Activated naive CD4-positive, alpha-beta T cell treated with anti-CD3 and anti-CD28 coated beads for 36 hours (primary cell): ENCODE measurements at regions not wholly inside any gene's neighbourhood (a gene's known extent, or its start where the extent isn't known, plus 50 kb on each side); places are given as distances from the start of the nearest gene placed in this dataset.

ENCODE experiments used
- CTCF ChIA-PET: fragments of 350-600 bp; sonication (Branson Sonifier 250); formaldehyde crosslinking; loops from one replicate; lab custom pipeline; 2021; ENCODE audit warnings: antibody characterized with exemption; lab: Charles Lee
- DNase-seq: peaks from one replicate; pipeline ENCODE4 v3.0.0-alpha.2; 2020
- H3K27ac Mint-ChIP-seq: one replicate; pipeline ENCODE4 v1.8.0; 2021; ENCODE audit warnings: mild to moderate bottlenecking, mixed read lengths
- H3K27me3 Mint-ChIP-seq: one replicate; pipeline ENCODE4 v1.8.0; 2021; ENCODE audit warnings: low read depth, mixed read lengths
- H3K36me3 Mint-ChIP-seq: one replicate; pipeline ENCODE4 v1.8.0; 2021; ENCODE audit warnings: low read depth, mixed read lengths
- H3K4me1 Mint-ChIP-seq: one replicate; pipeline ENCODE4 v1.8.0; 2021; ENCODE audit warnings: low read depth, mixed read lengths
- H3K4me3 Mint-ChIP-seq: one replicate; pipeline ENCODE4 v1.8.0; 2021; ENCODE audit warnings: mild to moderate bottlenecking, moderate library complexity, mixed read lengths
- H3K9me3 Mint-ChIP-seq: one replicate; pipeline ENCODE4 v1.8.0; 2021; ENCODE audit warnings: mixed read lengths
- intact Hi-C: fragments of 100-400 bp; cut with micrococcal nuclease; formaldehyde crosslinking; loops from one replicate; pipeline ENCODE4 v1.15.1; 2023

DNA sequence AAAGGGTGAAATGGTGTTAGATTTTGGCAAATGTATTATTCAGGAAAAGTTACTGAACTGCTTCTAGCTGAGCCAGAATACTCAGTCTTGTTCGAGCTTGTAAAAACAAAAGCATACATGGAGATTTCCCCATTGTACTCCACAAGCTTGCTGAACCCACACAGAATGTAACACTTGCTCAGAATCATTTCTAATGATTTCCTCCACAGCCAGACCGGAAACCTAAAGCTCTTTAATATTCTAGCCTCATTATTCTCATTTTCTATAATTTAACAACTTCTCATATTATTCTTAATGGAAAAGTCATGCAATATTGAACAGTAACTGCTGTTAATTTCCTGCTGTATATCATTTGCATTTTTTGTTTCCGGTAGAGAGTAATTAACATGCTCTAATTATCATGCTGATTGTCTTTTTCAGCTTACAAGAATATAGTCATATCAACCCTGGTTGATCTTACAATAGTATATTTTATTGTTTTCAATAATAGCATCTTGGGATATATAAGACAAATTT lies 1387.5 kb upstream of the EYS start:
- no peak for DNase-seq
- Mint-ChIP-seq H3K27ac (no peak overlapping the region), H3K27me3 (no peaks in the 10 kb centered on the region), H3K36me3 (no peaks in the 10 kb centered on the region), H3K4me3 (no peak overlapping the region), H3K4me1 (no peaks in the 10 kb centered on the region), H3K9me3 (peaks cover 10% of the 10 kb centered on the region)
- CTCF ChIA-PET = interaction anchor here (0.5 kb wide), 1 partner anchor 1301 kb away, joined by 4 read pairs; no protein-coding TSS in a partner anchor
- intact Hi-C loops = no loop called here

- intact Hi-C loops = no loop called here
- no peak overlapping the region for H3K27ac Mint-ChIP-seq
- peaks cover 3% of the 10 kb centered on the region for H3K9me3 Mint-ChIP-seq
- CTCF ChIA-PET = no interaction called here
- no peaks in the 10 kb centered on the region for H3K4me1 Mint-ChIP-seq
- no peak overlapping the region for H3K4me3 Mint-ChIP-seq
- no peaks in the 10 kb centered on the region for H3K27me3 Mint-ChIP-seq
- DNase-seq = no peak
- no peaks in the 10 kb centered on the region for H3K36me3 Mint-ChIP-seq
Observed at GRCh38 chr6:67073938-67074337, 1366.9 kb upstream of the EYS start.

DNA sequence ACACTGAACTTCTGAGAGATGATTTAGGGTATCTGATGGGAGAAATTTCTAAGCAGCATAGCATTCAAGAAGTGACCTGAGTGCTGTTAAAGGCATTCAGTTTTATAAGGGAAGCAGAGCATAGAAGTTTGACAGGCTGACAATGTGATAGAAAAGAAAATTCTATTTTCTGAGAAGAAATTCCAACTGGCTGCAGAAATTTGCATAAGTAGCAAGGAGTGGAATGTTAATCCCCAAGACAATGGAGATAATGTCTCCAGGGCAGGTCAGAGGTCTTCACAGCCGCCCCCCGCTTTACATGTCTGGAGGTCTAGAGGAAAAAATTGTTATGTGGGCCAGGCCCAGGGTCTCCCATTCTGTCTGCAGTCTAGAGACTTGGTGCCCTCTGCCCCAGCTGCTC lies 1361.8 kb upstream of the EYS start:
- CTCF ChIA-PET = interaction anchor here (0.6 kb wide), 1 partner anchor 32 kb away, joined by 3 read pairs; no protein-coding TSS in a partner anchor
- no peak overlapping the region for H3K4me3 Mint-ChIP-seq
- H3K4me1 Mint-ChIP-seq = no peaks in the 10 kb centered on the region
- H3K27ac Mint-ChIP-seq = no peak overlapping the region
- peaks cover 3% of the 10 kb centered on the region for H3K9me3 Mint-ChIP-seq
- H3K36me3 Mint-ChIP-seq = no peaks in the 10 kb centered on the region
- DNase-seq = no peak
- H3K27me3 Mint-ChIP-seq = no peaks in the 10 kb centered on the region
- intact Hi-C loops = no loop called here

- Mint-ChIP-seq H3K27me3 (no peaks in the 10 kb centered on the region), H3K9me3 (peaks cover 5% of the 10 kb centered on the region), H3K4me3 (no peak overlapping the region), H3K27ac (no peak overlapping the region), H3K4me1 (no peaks in the 10 kb centered on the region), H3K36me3 (no peaks in the 10 kb centered on the region)
- intact Hi-C loops = no loop called here
- DNase-seq = no peak
- CTCF ChIA-PET = no interaction called here
Observed at GRCh38 chr6:67064323-67064722, 1357.3 kb upstream of the EYS start.

GRCh38 chr6:67047996-67048395 lies 1341.0 kb upstream of the EYS start:
- Mint-ChIP-seq H3K4me3 (no peak overlapping the region), H3K27me3 (no peaks in the 10 kb centered on the region), H3K9me3 (peaks cover 6% of the 10 kb centered on the region), H3K27ac (no peak overlapping the region), H3K4me1 (no peaks in the 10 kb centered on the region), H3K36me3 (no peaks in the 10 kb centered on the region)
- intact Hi-C loops = no loop called here
- CTCF ChIA-PET = no interaction called here
- DNase-seq = no peak

DNA sequence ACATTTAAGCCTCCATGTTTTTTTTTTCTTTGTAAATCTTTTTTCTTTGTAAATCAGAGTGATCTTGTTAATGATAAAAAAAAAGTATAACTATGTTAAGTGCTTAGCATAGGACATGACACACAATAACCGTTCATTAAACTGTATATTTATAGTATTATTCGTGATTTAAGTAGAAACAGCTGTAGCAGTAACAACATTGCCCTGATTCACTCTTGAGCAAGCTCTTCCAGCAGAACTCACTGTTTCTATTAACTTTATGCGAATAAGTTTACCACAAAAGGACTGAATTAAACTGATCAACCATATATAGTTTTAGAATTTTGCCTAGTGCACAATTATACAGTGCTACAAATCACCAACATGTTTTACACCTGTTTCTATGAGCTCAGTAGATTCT lies 1338.0 kb upstream of the EYS start:
- H3K27me3 Mint-ChIP-seq = no peaks in the 10 kb centered on the region
- no peaks in the 10 kb centered on the region for H3K4me1 Mint-ChIP-seq
- no peak overlapping the region for H3K27ac Mint-ChIP-seq
- H3K9me3 Mint-ChIP-seq = peaks cover 4% of the 10 kb centered on the region
- intact Hi-C loops = no loop called here
- no peak for DNase-seq
- CTCF ChIA-PET = interaction anchor here (1.1 kb wide), 1 partner anchor 22 kb away, joined by 3 read pairs; no protein-coding TSS in a partner anchor
- no peaks in the 10 kb centered on the region for H3K36me3 Mint-ChIP-seq
- H3K4me3 Mint-ChIP-seq = no peak overlapping the region

DNA sequence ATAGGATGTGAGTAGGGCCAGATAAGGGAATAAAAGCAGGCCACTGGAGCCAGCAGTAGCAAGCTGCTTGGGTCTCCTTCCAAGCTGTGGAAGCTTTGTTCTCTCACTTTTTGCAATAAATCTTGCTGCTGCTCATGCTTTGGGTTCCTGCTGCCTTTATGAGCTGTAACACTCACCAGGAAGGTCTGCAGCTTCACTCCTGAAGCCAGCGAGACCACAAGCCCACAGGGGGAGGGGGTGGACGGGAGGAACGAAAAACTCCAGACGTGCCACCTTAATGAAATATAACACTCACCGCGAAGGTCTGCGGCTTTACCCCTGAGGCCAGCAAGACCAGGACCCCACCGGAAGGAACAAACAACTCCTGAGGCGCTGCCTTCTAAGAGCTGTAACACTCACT lies 1324.4 kb upstream of the EYS start:
- intact Hi-C loops = no loop called here
- no peak overlapping the region for H3K4me3 Mint-ChIP-seq
- H3K27ac Mint-ChIP-seq = no peak overlapping the region
- H3K9me3 Mint-ChIP-seq = peaks cover 12% of the 10 kb centered on the region
- DNase-seq = no peak
- no peaks in the 10 kb centered on the region for H3K4me1 Mint-ChIP-seq
- H3K27me3 Mint-ChIP-seq = no peaks in the 10 kb centered on the region
- CTCF ChIA-PET = no interaction called here
- no peaks in the 10 kb centered on the region for H3K36me3 Mint-ChIP-seq

DNA sequence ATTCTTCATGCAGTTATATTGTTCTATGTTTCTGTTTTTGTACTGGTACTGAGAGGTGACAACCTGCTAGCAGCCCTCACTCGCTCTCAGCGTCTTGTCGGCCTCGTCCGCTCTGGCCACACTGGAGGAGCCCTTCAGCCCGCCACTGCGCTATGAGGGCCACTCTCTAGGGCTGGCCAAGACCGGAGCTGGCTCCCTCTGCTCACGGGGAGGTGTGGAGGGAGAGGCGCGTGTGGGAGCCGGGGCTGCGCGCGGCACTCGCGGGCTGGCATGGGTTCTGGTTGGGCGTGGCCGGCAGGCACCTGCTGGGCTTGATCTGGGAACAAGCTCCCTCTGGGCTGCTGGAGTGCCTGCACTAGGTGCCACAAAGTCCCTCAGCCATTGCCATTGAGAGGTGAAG lies 1323.8 kb upstream of the EYS start:
- CTCF ChIA-PET = interaction anchor here (0.5 kb wide), 1 partner anchor 493 kb away, joined by 3 read pairs; no protein-coding TSS in a partner anchor
- H3K9me3 Mint-ChIP-seq = peaks cover 12% of the 10 kb centered on the region
- intact Hi-C loops = no loop called here

GRCh38 chr6:67016921-67017460 lies 1310.0 kb upstream of the EYS start:
- peaks cover 2% of the 10 kb centered on the region for H3K9me3 Mint-ChIP-seq
- no peaks in the 10 kb centered on the region for H3K36me3 Mint-ChIP-seq

More for the DNA sequence above, 1323.8 kb upstream of the EYS start:
- no peak for DNase-seq
- no peak overlapping the region for H3K4me3 Mint-ChIP-seq
- no peaks in the 10 kb centered on the region for H3K27me3 Mint-ChIP-seq
- H3K4me1 Mint-ChIP-seq = no peaks in the 10 kb centered on the region
- H3K36me3 Mint-ChIP-seq = no peaks in the 10 kb centered on the region
- H3K27ac Mint-ChIP-seq = no peak overlapping the region

GRCh38 chr6:67011441-67011840 lies 1304.4 kb upstream of the EYS start:
- intact Hi-C loops = no loop called here
- H3K36me3 Mint-ChIP-seq = no peaks in the 10 kb centered on the region
- CTCF ChIA-PET = no interaction called here
- H3K4me3 Mint-ChIP-seq = no peak overlapping the region
- no peak for DNase-seq
- H3K27me3 Mint-ChIP-seq = no peaks in the 10 kb centered on the region
- H3K27ac Mint-ChIP-seq = no peak overlapping the region
- peaks cover 2% of the 10 kb centered on the region for H3K9me3 Mint-ChIP-seq
- no peaks in the 10 kb centered on the region for H3K4me1 Mint-ChIP-seq

More at GRCh38 chr6:67016921-67017460, 1310.0 kb upstream of the EYS start:
- no peak for DNase-seq
- H3K4me3 Mint-ChIP-seq = no peak overlapping the region
- no peaks in the 10 kb centered on the region for H3K27me3 Mint-ChIP-seq
- H3K27ac Mint-ChIP-seq = no peak overlapping the region
- H3K4me1 Mint-ChIP-seq = no peaks in the 10 kb centered on the region
- intact Hi-C loops = no loop called here
- CTCF ChIA-PET = no interaction called here

DNA sequence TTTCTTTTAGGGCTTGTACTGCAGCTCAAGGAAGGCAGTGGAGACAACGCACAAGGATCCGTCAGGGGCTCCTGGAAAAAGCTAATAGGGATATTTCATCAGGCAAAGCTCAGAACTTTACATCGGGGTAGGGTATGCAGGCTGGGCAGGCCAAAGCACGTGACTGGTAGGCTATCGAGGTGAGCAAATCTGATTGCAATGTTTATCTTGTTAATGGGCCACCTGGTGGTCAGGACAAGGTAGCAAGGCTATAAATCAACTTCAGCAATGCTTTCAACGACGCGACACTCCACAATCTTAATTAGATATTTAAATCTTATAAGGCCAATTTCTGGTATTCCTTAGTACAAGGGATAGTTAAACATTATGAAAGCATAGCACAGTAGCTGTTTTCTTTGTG lies 1302.8 kb upstream of the EYS start:
- Mint-ChIP-seq H3K36me3 (no peaks in the 10 kb centered on the region), H3K27me3 (no peaks in the 10 kb centered on the region), H3K9me3 (peaks cover 2% of the 10 kb centered on the region), H3K27ac (no peak overlapping the region), H3K4me3 (no peak overlapping the region), H3K4me1 (no peaks in the 10 kb centered on the region)
- intact Hi-C loops = no loop called here
- DNase-seq = no peak
- CTCF ChIA-PET = interaction anchor here (0.6 kb wide), 1 partner anchor 349 kb away, joined by 3 read pairs; no protein-coding TSS in a partner anchor

- intact Hi-C loops = no loop called here
- peaks cover 3% of the 10 kb centered on the region for H3K9me3 Mint-ChIP-seq
- no peaks in the 10 kb centered on the region for H3K27me3 Mint-ChIP-seq
- CTCF ChIA-PET = interaction anchor here (0.8 kb wide), 1 partner anchor 188 kb away, joined by 4 read pairs; no protein-coding TSS in a partner anchor
- DNase-seq = no peak
- H3K27ac Mint-ChIP-seq = no peak overlapping the region
- no peaks in the 10 kb centered on the region for H3K36me3 Mint-ChIP-seq
- H3K4me3 Mint-ChIP-seq = no peak overlapping the region
- no peaks in the 10 kb centered on the region for H3K4me1 Mint-ChIP-seq
Observed at GRCh38 chr6:67003844-67004243, 1296.8 kb upstream of the EYS start.

DNA sequence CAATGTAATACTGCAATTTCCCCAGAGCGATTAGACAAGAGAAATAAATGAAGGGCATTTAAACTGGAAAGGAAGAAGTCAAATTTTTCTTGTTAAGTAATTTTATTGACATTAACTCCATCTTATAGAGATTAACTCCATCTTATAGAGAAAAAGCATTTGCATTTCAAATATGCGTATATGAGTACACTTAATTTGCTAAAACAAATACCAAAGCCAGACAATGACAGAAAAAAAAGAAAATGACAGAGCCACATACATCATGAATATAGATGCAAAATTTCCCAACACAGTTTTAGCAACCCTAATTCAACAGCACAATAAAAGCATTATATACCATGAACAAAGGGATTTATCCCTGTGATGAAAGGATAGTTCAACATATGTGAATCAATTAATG lies 1293.1 kb upstream of the EYS start:
- Mint-ChIP-seq H3K27me3 (no peaks in the 10 kb centered on the region), H3K27ac (no peak overlapping the region), H3K4me3 (no peak overlapping the region), H3K4me1 (no peaks in the 10 kb centered on the region), H3K36me3 (no peaks in the 10 kb centered on the region), H3K9me3 (peaks cover 8% of the 10 kb centered on the region)
- no peak for DNase-seq
- CTCF ChIA-PET = no interaction called here
- intact Hi-C loops = no loop called here
